ENCODE measurements at regions not wholly inside any gene's neighbourhood (a gene's known extent, or its start where the extent isn't known, plus 50 kb on each side); places are given as distances from the start of the nearest gene placed in this dataset.

GRCh38 chr3:174457758-174458157 is 401.4 kb upstream of the NAALADL2 start:
- no peak for TF ChIP-seq CTCF (conservative IDR thresholded peaks at IDR 0.05; ENCODE audit: control insufficient read depth, insufficient read depth, low read depth, low read length)
- DNase-seq (ENCODE audit: low read depth), result no peak
- no peak overlapping the region for H3K4me3 ChIP-seq (ENCODE audit: control insufficient read depth, low read depth, low read length)

- H3K4me3 ChIP-seq (ENCODE audit: control insufficient read depth, low read depth, low read length), result no peak overlapping the region
- DNase-seq (ENCODE audit: low read depth), result no peak
- TF ChIP-seq CTCF (conservative IDR thresholded peaks at IDR 0.05; ENCODE audit: control insufficient read depth, insufficient read depth, low read depth, low read length), result no peak
Observed at GRCh38 chr3:174460831-174461230, 398.3 kb upstream of the NAALADL2 start.

GRCh38 chr3:174462916-174463315 is 396.2 kb upstream of the NAALADL2 start:
- DNase-seq (ENCODE audit: low read depth), result no peak
- no peak for TF ChIP-seq CTCF (conservative IDR thresholded peaks at IDR 0.05; ENCODE audit: control insufficient read depth, insufficient read depth, low read depth, low read length)
- no peak overlapping the region for H3K4me3 ChIP-seq (ENCODE audit: control insufficient read depth, low read depth, low read length)

GRCh38 chr3:174465177-174465576 is 394.0 kb upstream of the NAALADL2 start:
- no peak for DNase-seq (ENCODE audit: low read depth)
- H3K4me3 ChIP-seq (ENCODE audit: control insufficient read depth, low read depth, low read length), result no peak overlapping the region
- TF ChIP-seq CTCF (conservative IDR thresholded peaks at IDR 0.05; ENCODE audit: control insufficient read depth, insufficient read depth, low read depth, low read length), result no peak

GRCh38 chr3:174466471-174467054 is 392.6 kb upstream of the NAALADL2 start:
- H3K4me3 ChIP-seq (ENCODE audit: control insufficient read depth, low read depth, low read length), result no peak overlapping the region
- no peak for TF ChIP-seq CTCF (conservative IDR thresholded peaks at IDR 0.05; ENCODE audit: control insufficient read depth, insufficient read depth, low read depth, low read length)
- no peak for DNase-seq (ENCODE audit: low read depth)

GRCh38 chr3:174477491-174477890 is 381.6 kb upstream of the NAALADL2 start:
- DNase-seq (ENCODE audit: low read depth), result no peak
- no peak overlapping the region for H3K4me3 ChIP-seq (ENCODE audit: control insufficient read depth, low read depth, low read length)
- TF ChIP-seq CTCF (conservative IDR thresholded peaks at IDR 0.05; ENCODE audit: control insufficient read depth, insufficient read depth, low read depth, low read length), result no peak

- no peak for DNase-seq (ENCODE audit: low read depth)
- TF ChIP-seq CTCF (conservative IDR thresholded peaks at IDR 0.05; ENCODE audit: control insufficient read depth, insufficient read depth, low read depth, low read length), result no peak
- H3K4me3 ChIP-seq (ENCODE audit: control insufficient read depth, low read depth, low read length), result no peak overlapping the region
Observed at GRCh38 chr3:174480767-174481166, 378.4 kb upstream of the NAALADL2 start.
